CD14-positive monocyte (primary cell): ENCODE measurements at regions not wholly inside any gene's neighbourhood (a gene's known extent, or its start where the extent isn't known, plus 50 kb on each side); places are given as distances from the start of the nearest gene placed in this dataset.

Experiments
- DNase-seq, 3 donors: peaks; one replicate each; pipeline ENCODE4 v3.0.0-alpha.2; 2011 to 2022
- H2AFZ ChIP-seq: 2 replicates; pipeline ENCODE4 v1.6.0; 2012; ENCODE audit warnings: mild to moderate bottlenecking, low read depth, low read length, inconsistent platforms; ENCODE audit not compliant: insufficient read depth, poor library complexity, severe bottlenecking
- H3K27ac ChIP-seq, 2 donors: 1 replicate in 1 of 2; 2 replicates in 1 of 2; pipeline ENCODE4 v1.5.1; 2012 to 2013; ENCODE audit warnings: low read length in 2 of 2, control low read depth in 1 of 2, inconsistent platforms in 1 of 2, low read depth in 1 of 2, mild to moderate bottlenecking in 1 of 2
- H3K27me3 ChIP-seq, 2 donors: one replicate each; pipeline versions ENCODE4 v1.6.0 to v1.6.1; 2011 to 2013; ENCODE audit warnings: low read length in 2 of 2; ENCODE audit not compliant: control insufficient read depth in 2 of 2, insufficient read depth in 2 of 2
- H3K36me3 ChIP-seq, 2 donors: replicated peaks in 1 of 2; 1 replicate in 1 of 2; 2 replicates in 1 of 2; pipeline versions ENCODE4 v1.5.1 to v1.6.1; 2012 to 2013; ENCODE audit warnings: low read length in 2 of 2, control low read depth in 1 of 2, inconsistent platforms in 1 of 2, mild to moderate bottlenecking in 1 of 2; ENCODE audit not compliant: insufficient read depth in 2 of 2, control insufficient read depth in 1 of 2
- H3K4me1 ChIP-seq, 2 donors: 1 replicate in 1 of 2; 2 replicates in 1 of 2; pipeline versions ENCODE4 v1.5.1 to v1.6.1; 2012 to 2013; ENCODE audit warnings: low read length in 2 of 2, control low read depth in 1 of 2, inconsistent platforms in 1 of 2, mild to moderate bottlenecking in 1 of 2, moderate library complexity in 1 of 2; ENCODE audit not compliant: insufficient read depth in 2 of 2, control insufficient read depth in 1 of 2
- H3K4me2 ChIP-seq: replicated peaks from 2 replicates; pipeline ENCODE3; 2012; ENCODE audit warnings: low read length, moderate library complexity, mild to moderate bottlenecking; ENCODE audit not compliant: poor library complexity, severe bottlenecking; ENCODE audit errors: extremely low read depth
- H3K4me3 ChIP-seq, 3 experiments: fragments of 200-600 bp in 1 of 3; sonication (generic) in 1 of 3; replicated peaks in 1 of 3; 1 replicate in 2 of 3; 2 replicates in 1 of 3; pipeline ENCODE4 v1.5.1; 2011 to 2013; ENCODE audit warnings: low read length in 3 of 3, mild to moderate bottlenecking in 3 of 3, control low read depth in 2 of 3, low read depth in 2 of 3, inconsistent platforms in 1 of 3, moderate library complexity in 1 of 3
- H3K79me2 ChIP-seq: 2 replicates; pipeline ENCODE4 v1.6.0; 2012; ENCODE audit warnings: mild to moderate bottlenecking, control low read depth, inconsistent platforms, low read length, moderate library complexity; ENCODE audit not compliant: insufficient read depth
- H3K9ac ChIP-seq: 2 replicates; pipeline ENCODE4 v1.6.0; 2017; ENCODE audit warnings: low read length, mild to moderate bottlenecking; ENCODE audit not compliant: insufficient read depth, poor library complexity, severe bottlenecking
- H3K9me3 ChIP-seq, 2 donors: replicated peaks in 1 of 2; 1 replicate in 1 of 2; 2 replicates in 1 of 2; pipeline versions ENCODE4 v1.5.1 to v1.6.1; 2012 to 2013; ENCODE audit warnings: low read length in 2 of 2, control low read depth in 1 of 2; ENCODE audit not compliant: control insufficient read depth in 1 of 2, insufficient read depth in 1 of 2
- H4K20me1 ChIP-seq: 2 replicates; pipeline ENCODE4 v1.6.0; 2012; ENCODE audit warnings: mild to moderate bottlenecking, low read length, control low read depth, moderate library complexity; ENCODE audit not compliant: insufficient read depth
- H3K27ac Mint-ChIP-seq, 7 donors: one replicate each; pipeline ENCODE4 v1.8.0; 2020; ENCODE audit warnings: mild to moderate bottlenecking in 7 of 7, mixed read lengths in 7 of 7, moderate library complexity in 6 of 7, inconsistent platforms in 2 of 7
- H3K27me3 Mint-ChIP-seq, 3 donors: one replicate each; pipeline ENCODE4 v1.8.0; 2021 to 2022; ENCODE audit warnings: low read depth in 3 of 3, mild to moderate bottlenecking in 3 of 3, mixed read lengths in 3 of 3, moderate library complexity in 3 of 3, inconsistent platforms in 1 of 3
- H3K36me3 Mint-ChIP-seq, 2 donors: one replicate each; pipeline ENCODE4 v1.8.0; 2020; ENCODE audit warnings: mixed read lengths in 2 of 2, inconsistent platforms in 1 of 2, mild to moderate bottlenecking in 1 of 2
- H3K4me1 Mint-ChIP-seq: one replicate; pipeline ENCODE4 v1.8.0; 2020; ENCODE audit warnings: mild to moderate bottlenecking, mixed read lengths
- H3K4me3 Mint-ChIP-seq, 2 donors: one replicate each; pipeline ENCODE4 v1.8.0; 2020; ENCODE audit warnings: mild to moderate bottlenecking in 2 of 2, mixed read lengths in 2 of 2, moderate library complexity in 1 of 2
- H3K9me3 Mint-ChIP-seq, 7 donors: one replicate each; pipeline ENCODE4 v1.8.0; 2020 to 2022; ENCODE audit warnings: mixed read lengths in 7 of 7, mild to moderate bottlenecking in 6 of 7, moderate library complexity in 6 of 7, inconsistent platforms in 2 of 7
- CTCF ChIP-seq: fragments of 200-600 bp; IDR thresholded peaks from one replicate; pipeline ENCODE4 v1.8.0; 2022; ENCODE audit warnings: antibody characterized with exemption, mild to moderate bottlenecking
- WGBS: methylation state at CpG from one replicate; pipeline ENCODE4 v1.1.5; 2013; ENCODE audit warnings: missing lambda C conversion rate; ENCODE audit not compliant: insufficient coverage; 5-methylcytosine and 5-hydroxymethylcytosine counted together
- intact Hi-C, 2 donors: fragments of 100-400 bp; cut with micrococcal nuclease; formaldehyde crosslinking; loops; one replicate each; pipeline versions ENCODE4 v1.15.0 to v1.15.1; 2023

DNA sequence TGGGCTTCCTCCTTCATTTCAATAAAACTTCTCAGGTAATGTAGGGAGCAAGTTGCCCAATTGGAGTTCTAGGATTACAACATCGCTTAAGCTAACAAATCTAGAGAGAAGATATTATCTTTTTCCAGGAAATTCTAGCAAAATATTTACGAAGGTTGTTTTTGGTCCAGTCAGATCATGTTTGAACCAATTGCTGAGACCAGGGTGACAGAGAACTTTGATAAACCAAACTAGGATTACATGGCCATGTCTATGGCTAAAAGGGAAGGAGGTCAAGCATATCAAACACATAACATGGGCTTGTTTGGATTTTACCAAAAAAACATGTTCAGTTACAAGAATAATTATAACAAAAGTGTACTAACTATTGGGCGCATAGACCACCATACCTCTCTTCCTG lies 442.4 kb upstream of the SGCG start:
- WGBS: no CpG with 5 or more reads among the region's 3 CpGs
- H3K4me1 Mint-ChIP-seq: no peaks in the 10 kb centered on the region
- Histone ChIP-seq H4K20me1 (no peaks in the 10 kb centered on the region), H3K27ac (no peak overlapping the region), H3K79me2 (no peaks in the 10 kb centered on the region), H3K36me3 (no peaks in the 10 kb centered on the region), H3K9ac (no peak overlapping the region), H3K9me3 (peaks cover 0 to 14% of the 10 kb centered on the region in 2 donors), H3K4me3 (no peak overlapping the region), H3K27me3 (peaks cover 0 to 7% of the 10 kb centered on the region in 2 donors), H2AFZ (no peak overlapping the region), H3K4me1 (no peaks in the 10 kb centered on the region), H3K4me2 (no peak overlapping the region)
- H3K27me3 Mint-ChIP-seq: peaks cover 4 to 10% (median 7%) of the 10 kb centered on the region in 3 donors
- H3K36me3 Mint-ChIP-seq: no peaks in the 10 kb centered on the region
- intact Hi-C loops: no loop called here
- H3K27ac Mint-ChIP-seq: no peak overlapping the region
- peaks cover 1 to 7% (median 3%) of the 10 kb centered on the region in 7 donors for H3K9me3 Mint-ChIP-seq
- no peak for TF ChIP-seq CTCF
- no peak for DNase-seq
- H3K4me3 Mint-ChIP-seq: no peak overlapping the region

GRCh38 chr13:22740264-22740663 lies 440.5 kb upstream of the SGCG start:
- H3K27ac ChIP-seq: no peak overlapping the region

More at GRCh38 chr13:22740264-22740663, 440.5 kb upstream of the SGCG start:
- Histone ChIP-seq H3K4me1 (no peaks in the 10 kb centered on the region), H3K4me3 (no peak overlapping the region), H2AFZ (no peak overlapping the region), H3K36me3 (no peaks in the 10 kb centered on the region), H3K9me3 (peaks cover 0 to 14% of the 10 kb centered on the region in 2 donors), H3K9ac (no peak overlapping the region), H3K79me2 (no peaks in the 10 kb centered on the region), H4K20me1 (no peaks in the 10 kb centered on the region), H3K27me3 (peaks cover 0 to 6% of the 10 kb centered on the region in 2 donors), H3K4me2 (no peak overlapping the region)
- intact Hi-C loops: no loop called here
- Mint-ChIP-seq H3K27me3 (peaks cover 4 to 13% (median 6%) of the 10 kb centered on the region in 3 donors), H3K27ac (no peak overlapping the region), H3K4me3 (no peak overlapping the region), H3K36me3 (no peaks in the 10 kb centered on the region), H3K4me1 (no peaks in the 10 kb centered on the region), H3K9me3 (peaks cover 2 to 10% (median 6%) of the 10 kb centered on the region in 7 donors)
- no peak for TF ChIP-seq CTCF
- no CpG with 5 or more reads among the region's 3 CpGs for WGBS
- no peak for DNase-seq
